ENCODE measurements at regions not wholly inside any gene's neighbourhood (a gene's known extent, or its start where the extent isn't known, plus 50 kb on each side); places are given as distances from the start of the nearest gene placed in this dataset.

DNA sequence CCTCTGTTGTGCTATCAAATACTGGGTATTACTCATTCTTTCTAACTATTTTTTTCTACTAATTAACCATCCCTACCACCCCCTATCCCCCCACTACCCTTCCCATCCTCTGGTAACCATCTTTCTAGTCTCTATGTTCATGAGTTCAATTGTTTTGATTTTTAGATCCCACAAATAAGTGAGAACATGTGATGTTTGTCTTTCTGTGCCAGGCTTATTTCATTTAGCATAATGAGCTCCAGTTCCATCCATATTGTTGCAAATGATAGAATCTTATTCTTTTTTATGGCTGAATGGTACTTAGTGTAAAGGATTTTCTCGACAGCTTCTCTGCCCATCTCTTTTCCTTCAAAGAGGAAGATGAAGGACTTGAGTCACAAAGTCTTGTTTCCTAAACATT, 138.0 kb upstream of the CPHXL start:
- TF ChIP-seq CTCF (IDR thresholded peaks at IDR 0.05) = no peak
- no peak for TF ChIP-seq POLR2A (IDR thresholded peaks at IDR 0.05)
- TF ChIP-seq EP300 (IDR thresholded peaks at IDR 0.05; ENCODE audit: low read depth) = no peak
